ENCODE measurements at regions not wholly inside any gene's neighbourhood (a gene's known extent, or its start where the extent isn't known, plus 50 kb on each side); places are given as distances from the start of the nearest gene placed in this dataset.

GRCh38 chr1:239805851-239806772 lies 285.6 kb upstream of the FMN2 start:
- no peak for TF ChIP-seq CTCF (conservative IDR thresholded peaks at IDR 0.05)
- H3K4me3 Mint-ChIP-seq: no peak overlapping the region
- no peaks in the 10 kb centered on the region for H3K36me3 Mint-ChIP-seq (ENCODE audit: low read depth)
- no peaks in the 10 kb centered on the region for H3K27me3 Mint-ChIP-seq (ENCODE audit: low read depth)
- no peak overlapping the region for H3K27ac Mint-ChIP-seq (ENCODE audit: unreplicated experiment)
- peaks cover 28% of the 10 kb centered on the region for H3K4me1 Mint-ChIP-seq
- DNase-seq (ENCODE audit: low read depth, low spot score): no peak
- H3K9me3 Mint-ChIP-seq: no peaks in the 10 kb centered on the region

GRCh38 chr1:239806897-239807296 lies 284.8 kb upstream of the FMN2 start:
- Mint-ChIP-seq H3K4me3 (no peak overlapping the region), H3K27me3 (ENCODE audit: low read depth) (no peaks in the 10 kb centered on the region), H3K9me3 (no peaks in the 10 kb centered on the region), H3K36me3 (ENCODE audit: low read depth) (no peaks in the 10 kb centered on the region), H3K4me1 (peaks cover 35% of the 10 kb centered on the region), H3K27ac (ENCODE audit: unreplicated experiment) (no peak overlapping the region)
- DNase-seq (ENCODE audit: low read depth, low spot score): no peak
- TF ChIP-seq CTCF (conservative IDR thresholded peaks at IDR 0.05): no peak

- Mint-ChIP-seq H3K36me3 (ENCODE audit: low read depth) (no peaks in the 10 kb centered on the region), H3K27me3 (ENCODE audit: low read depth) (no peaks in the 10 kb centered on the region), H3K27ac (ENCODE audit: unreplicated experiment) (no peak overlapping the region), H3K4me1 (peaks cover 35% of the 10 kb centered on the region), H3K4me3 (no peak overlapping the region), H3K9me3 (no peaks in the 10 kb centered on the region)
- no peak for DNase-seq (ENCODE audit: low read depth, low spot score)
- TF ChIP-seq CTCF (conservative IDR thresholded peaks at IDR 0.05): no peak
Observed at GRCh38 chr1:239807361-239807760, 284.3 kb upstream of the FMN2 start.

GRCh38 chr1:239810061-239810481 lies 281.6 kb upstream of the FMN2 start:
- Mint-ChIP-seq H3K27me3 (ENCODE audit: low read depth) (no peaks in the 10 kb centered on the region), H3K4me1 (peaks cover 40% of the 10 kb centered on the region), H3K9me3 (no peaks in the 10 kb centered on the region), H3K36me3 (ENCODE audit: low read depth) (no peaks in the 10 kb centered on the region), H3K4me3 (no peak overlapping the region), H3K27ac (ENCODE audit: unreplicated experiment) (no peak overlapping the region)
- no peak for TF ChIP-seq CTCF (conservative IDR thresholded peaks at IDR 0.05)
- DNase-seq (ENCODE audit: low read depth, low spot score): no peak

- no peak for TF ChIP-seq CTCF (conservative IDR thresholded peaks at IDR 0.05)
- no peaks in the 10 kb centered on the region for H3K27me3 Mint-ChIP-seq (ENCODE audit: low read depth)
- peak overlapping the region; percentile 10 for H3K27ac Mint-ChIP-seq (ENCODE audit: unreplicated experiment)
- H3K4me1 Mint-ChIP-seq: peaks cover 49% of the 10 kb centered on the region
- DNase-seq (ENCODE audit: low read depth, low spot score): peak; percentile 3
- no peaks in the 10 kb centered on the region for H3K9me3 Mint-ChIP-seq
- no peak overlapping the region for H3K4me3 Mint-ChIP-seq
- no peaks in the 10 kb centered on the region for H3K36me3 Mint-ChIP-seq (ENCODE audit: low read depth)
Observed at GRCh38 chr1:239811211-239811885, 280.3 kb upstream of the FMN2 start.
